NCI-H1105 treated with DMSO at 0.1 percent for 48 hours (cell line): ENCODE measurements at regions not wholly inside any gene's neighbourhood (a gene's known extent, or its start where the extent isn't known, plus 50 kb on each side); places are given as distances from the start of the nearest gene placed in this dataset.

Experiments
- DNase-seq: peaks from one replicate; lab custom pipeline; 2025; lab: John Stamatoyannopoulos, UW

- no peak for DNase-seq
Observed at GRCh38 chrX:143206966-143207365, 181.2 kb downstream of the SPANXN4 start.

GRCh38 chrX:143171703-143172102, 146.0 kb downstream of the SPANXN4 start:
- DNase-seq, result no peak

DNA sequence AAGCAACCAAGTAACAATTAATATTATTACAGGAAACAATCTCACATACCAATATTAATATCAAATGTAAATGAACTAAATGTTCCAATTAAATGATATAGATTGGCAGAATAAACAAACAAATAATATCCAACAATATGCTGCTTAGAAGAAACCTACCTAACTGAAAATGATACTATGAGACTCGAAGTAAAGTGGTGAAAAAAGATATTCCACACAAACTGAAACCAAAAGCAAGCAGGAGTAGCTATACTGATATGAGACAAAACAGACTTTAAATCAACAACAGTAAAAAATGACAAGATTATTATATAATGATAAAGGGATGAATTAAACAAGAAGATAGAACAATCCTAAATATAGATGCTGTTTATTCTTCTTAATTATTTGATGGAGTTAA, 140.1 kb downstream of the SPANXN4 start:
- DNase-seq, result no peak

DNA sequence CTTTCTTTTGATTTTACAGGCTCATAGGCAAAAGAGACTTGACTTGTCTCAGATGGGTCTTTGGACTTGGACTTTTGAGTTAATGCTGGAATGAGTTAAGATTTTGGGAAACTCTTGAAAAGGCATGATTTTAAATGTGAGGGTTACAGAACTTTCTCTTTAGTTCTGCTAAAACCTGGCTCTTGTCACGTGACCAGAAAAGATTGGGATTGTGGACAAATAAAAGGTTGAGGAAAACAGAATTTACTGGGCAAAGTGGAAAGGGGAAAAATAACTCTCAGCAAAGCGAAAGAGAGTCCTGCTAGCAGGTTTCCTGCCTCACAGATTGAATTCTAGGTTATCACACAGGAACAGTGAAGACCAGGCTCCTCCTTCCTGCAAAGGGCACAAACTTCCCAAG, 114.0 kb downstream of the SPANXN4 start:
- DNase-seq, result no peak

DNA sequence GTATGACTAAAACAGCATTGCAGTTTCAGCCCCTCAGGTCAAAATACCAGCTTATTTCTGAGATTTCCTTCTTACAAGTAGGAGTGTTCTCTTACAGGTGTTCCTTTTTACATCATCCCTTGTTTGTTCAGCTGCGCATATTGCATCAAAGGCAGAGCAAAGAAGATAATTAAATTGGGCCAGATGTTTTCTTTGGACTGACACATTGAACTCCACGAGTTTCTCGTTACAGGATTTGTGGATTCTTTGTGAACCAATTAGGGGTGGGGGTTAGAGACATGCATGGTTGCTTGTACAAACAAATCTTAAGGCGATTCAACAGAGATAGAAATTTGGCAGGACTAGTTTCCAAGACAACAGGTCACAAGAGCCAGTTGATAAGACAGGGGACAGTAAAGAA, 95.7 kb downstream of the SPANXN4 start:
- peak; percentile 96 for DNase-seq

GRCh38 chrX:143115466-143115865, 89.7 kb downstream of the SPANXN4 start:
- no peak for DNase-seq

DNA sequence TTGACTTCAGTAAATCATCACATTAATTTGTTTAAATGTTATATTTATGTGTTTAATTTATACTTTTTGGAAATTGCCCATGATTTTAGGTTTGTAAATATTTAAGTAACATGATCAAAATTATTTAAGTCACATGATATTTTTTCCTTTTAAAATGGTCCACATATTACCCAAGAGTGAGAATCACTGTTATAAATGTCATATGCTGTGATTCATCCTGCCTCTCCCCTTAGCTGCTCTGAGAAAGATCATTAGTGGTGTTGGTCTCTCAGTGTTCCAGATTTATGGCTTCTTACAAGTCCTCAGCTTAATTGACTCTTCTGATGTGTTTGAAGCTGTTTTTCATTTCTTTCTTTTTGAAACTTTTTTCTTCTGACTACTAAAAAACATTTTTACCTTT, 70.1 kb downstream of the SPANXN4 start:
- no peak for DNase-seq

GRCh38 chrX:143095321-143095720, 69.6 kb downstream of the SPANXN4 start:
- DNase-seq, result no peak

- no peak for DNase-seq
Observed at GRCh38 chrX:143094417-143095023, 68.8 kb downstream of the SPANXN4 start.
